Activated naive CD4-positive, alpha-beta T cell treated with anti-CD3 and anti-CD28 coated beads for 36 hours (primary cell): ENCODE measurements at regions not wholly inside any gene's neighbourhood (a gene's known extent, or its start where the extent isn't known, plus 50 kb on each side); places are given as distances from the start of the nearest gene placed in this dataset.

Experiments
- CTCF ChIA-PET: fragments of 350-600 bp; sonication (Branson Sonifier 250); formaldehyde crosslinking; loops from one replicate; lab custom pipeline; 2021; ENCODE audit warnings: antibody characterized with exemption; lab: Charles Lee
- DNase-seq: peaks from one replicate; pipeline ENCODE4 v3.0.0-alpha.2; 2020
- H3K27ac Mint-ChIP-seq: one replicate; pipeline ENCODE4 v1.8.0; 2021; ENCODE audit warnings: mild to moderate bottlenecking, mixed read lengths
- H3K27me3 Mint-ChIP-seq: one replicate; pipeline ENCODE4 v1.8.0; 2021; ENCODE audit warnings: low read depth, mixed read lengths
- H3K36me3 Mint-ChIP-seq: one replicate; pipeline ENCODE4 v1.8.0; 2021; ENCODE audit warnings: low read depth, mixed read lengths
- H3K4me1 Mint-ChIP-seq: one replicate; pipeline ENCODE4 v1.8.0; 2021; ENCODE audit warnings: low read depth, mixed read lengths
- H3K4me3 Mint-ChIP-seq: one replicate; pipeline ENCODE4 v1.8.0; 2021; ENCODE audit warnings: mild to moderate bottlenecking, moderate library complexity, mixed read lengths
- H3K9me3 Mint-ChIP-seq: one replicate; pipeline ENCODE4 v1.8.0; 2021; ENCODE audit warnings: mixed read lengths
- intact Hi-C: fragments of 100-400 bp; cut with micrococcal nuclease; formaldehyde crosslinking; loops from one replicate; pipeline ENCODE4 v1.15.1; 2023

- Mint-ChIP-seq H3K36me3 (no peaks in the 10 kb centered on the region), H3K27me3 (no peaks in the 10 kb centered on the region), H3K27ac (no peak overlapping the region), H3K4me1 (no peaks in the 10 kb centered on the region), H3K9me3 (no peaks in the 10 kb centered on the region), H3K4me3 (no peak overlapping the region)
- intact Hi-C loops = no loop called here
- CTCF ChIA-PET = no interaction called here
- DNase-seq = no peak
Observed at GRCh38 chr4:147365396-147365795, 115.5 kb upstream of the EDNRA start.

- H3K4me3 Mint-ChIP-seq = no peak overlapping the region
- DNase-seq = no peak
- intact Hi-C loops = no loop called here
- no peaks in the 10 kb centered on the region for H3K27me3 Mint-ChIP-seq
- H3K36me3 Mint-ChIP-seq = no peaks in the 10 kb centered on the region
- CTCF ChIA-PET = no interaction called here
- no peak overlapping the region for H3K27ac Mint-ChIP-seq
- no peaks in the 10 kb centered on the region for H3K9me3 Mint-ChIP-seq
- H3K4me1 Mint-ChIP-seq = no peaks in the 10 kb centered on the region
Observed at GRCh38 chr4:147366164-147366563, 114.7 kb upstream of the EDNRA start.

- intact Hi-C loops = no loop called here
- H3K27me3 Mint-ChIP-seq = no peaks in the 10 kb centered on the region
- H3K9me3 Mint-ChIP-seq = no peaks in the 10 kb centered on the region
- CTCF ChIA-PET = no interaction called here
- no peak overlapping the region for H3K4me3 Mint-ChIP-seq
- no peaks in the 10 kb centered on the region for H3K4me1 Mint-ChIP-seq
- no peak overlapping the region for H3K27ac Mint-ChIP-seq
- no peak for DNase-seq
- no peaks in the 10 kb centered on the region for H3K36me3 Mint-ChIP-seq
Observed at GRCh38 chr4:147367891-147368290, 113.0 kb upstream of the EDNRA start.

- CTCF ChIA-PET = no interaction called here
- no peaks in the 10 kb centered on the region for H3K4me1 Mint-ChIP-seq
- no peaks in the 10 kb centered on the region for H3K27me3 Mint-ChIP-seq
- DNase-seq = no peak
- H3K9me3 Mint-ChIP-seq = no peaks in the 10 kb centered on the region
- H3K4me3 Mint-ChIP-seq = no peak overlapping the region
- intact Hi-C loops = no loop called here
- H3K36me3 Mint-ChIP-seq = no peaks in the 10 kb centered on the region
- no peak overlapping the region for H3K27ac Mint-ChIP-seq
Observed at GRCh38 chr4:147368948-147369347, 111.9 kb upstream of the EDNRA start.

- Mint-ChIP-seq H3K9me3 (peaks cover 3% of the 10 kb centered on the region), H3K4me3 (no peak overlapping the region), H3K4me1 (no peaks in the 10 kb centered on the region), H3K27ac (no peak overlapping the region), H3K36me3 (no peaks in the 10 kb centered on the region), H3K27me3 (no peaks in the 10 kb centered on the region)
- no peak for DNase-seq
- intact Hi-C loops = no loop called here
- CTCF ChIA-PET = interaction anchor here (0.7 kb wide), 2 partner anchors 92 to 137 kb away, joined by 3 read pairs; no protein-coding TSS in a partner anchor
Observed at GRCh38 chr4:147370473-147370872, 110.4 kb upstream of the EDNRA start.

- peaks cover 3% of the 10 kb centered on the region for H3K9me3 Mint-ChIP-seq
- intact Hi-C loops = no loop called here
- no peaks in the 10 kb centered on the region for H3K4me1 Mint-ChIP-seq
- H3K4me3 Mint-ChIP-seq = no peak overlapping the region
- H3K27me3 Mint-ChIP-seq = no peaks in the 10 kb centered on the region
- no peak for DNase-seq
- H3K27ac Mint-ChIP-seq = no peak overlapping the region
- CTCF ChIA-PET = interaction anchor here (0.7 kb wide), 2 partner anchors 92 to 137 kb away, joined by 3 read pairs; no protein-coding TSS in a partner anchor
- no peaks in the 10 kb centered on the region for H3K36me3 Mint-ChIP-seq
Observed at GRCh38 chr4:147370881-147371280, 110.0 kb upstream of the EDNRA start.

- CTCF ChIA-PET = no interaction called here
- Mint-ChIP-seq H3K36me3 (no peaks in the 10 kb centered on the region), H3K9me3 (peaks cover 3% of the 10 kb centered on the region), H3K27me3 (no peaks in the 10 kb centered on the region), H3K4me1 (no peaks in the 10 kb centered on the region), H3K4me3 (no peak overlapping the region), H3K27ac (no peak overlapping the region)
- no peak for DNase-seq
- intact Hi-C loops = no loop called here
Observed at GRCh38 chr4:147371661-147372060, 109.2 kb upstream of the EDNRA start.

- Mint-ChIP-seq H3K27me3 (no peaks in the 10 kb centered on the region), H3K36me3 (no peaks in the 10 kb centered on the region), H3K9me3 (peaks cover 12% of the 10 kb centered on the region), H3K4me3 (no peak overlapping the region), H3K27ac (no peak overlapping the region), H3K4me1 (no peaks in the 10 kb centered on the region)
- intact Hi-C loops = no loop called here
- no peak for DNase-seq
- CTCF ChIA-PET = no interaction called here
Observed at GRCh38 chr4:147378780-147379179, 102.1 kb upstream of the EDNRA start.

GRCh38 chr4:147381749-147382148 lies 99.1 kb upstream of the EDNRA start:
- H3K36me3 Mint-ChIP-seq = no peaks in the 10 kb centered on the region

GRCh38 chr4:147388018-147388417 lies 92.9 kb upstream of the EDNRA start:
- Mint-ChIP-seq H3K27ac (no peak overlapping the region), H3K4me1 (no peaks in the 10 kb centered on the region), H3K27me3 (no peaks in the 10 kb centered on the region), H3K4me3 (no peak overlapping the region), H3K9me3 (peaks cover 2% of the 10 kb centered on the region), H3K36me3 (no peaks in the 10 kb centered on the region)
- CTCF ChIA-PET = no interaction called here
- intact Hi-C loops = no loop called here
- DNase-seq = no peak

More at GRCh38 chr4:147381749-147382148, 99.1 kb upstream of the EDNRA start:
- intact Hi-C loops = no loop called here
- DNase-seq = no peak
- no peaks in the 10 kb centered on the region for H3K27me3 Mint-ChIP-seq
- no peak overlapping the region for H3K27ac Mint-ChIP-seq
- CTCF ChIA-PET = no interaction called here
- no peaks in the 10 kb centered on the region for H3K4me1 Mint-ChIP-seq
- H3K4me3 Mint-ChIP-seq = no peak overlapping the region
- peaks cover 8% of the 10 kb centered on the region for H3K9me3 Mint-ChIP-seq

- CTCF ChIA-PET = no interaction called here
- no peak overlapping the region for H3K27ac Mint-ChIP-seq
- intact Hi-C loops = no loop called here
- no peaks in the 10 kb centered on the region for H3K4me1 Mint-ChIP-seq
- H3K9me3 Mint-ChIP-seq = no peaks in the 10 kb centered on the region
- no peaks in the 10 kb centered on the region for H3K36me3 Mint-ChIP-seq
- DNase-seq = no peak
- H3K27me3 Mint-ChIP-seq = no peaks in the 10 kb centered on the region
- H3K4me3 Mint-ChIP-seq = no peak overlapping the region
Observed at GRCh38 chr4:147396105-147396504, 84.8 kb upstream of the EDNRA start.

GRCh38 chr4:147398556-147398955 lies 82.3 kb upstream of the EDNRA start:
- intact Hi-C loops = no loop called here
- Mint-ChIP-seq H3K4me3 (no peak overlapping the region), H3K9me3 (no peaks in the 10 kb centered on the region), H3K4me1 (no peaks in the 10 kb centered on the region), H3K36me3 (no peaks in the 10 kb centered on the region), H3K27ac (no peak overlapping the region), H3K27me3 (no peaks in the 10 kb centered on the region)
- no peak for DNase-seq
- CTCF ChIA-PET = no interaction called here

- H3K27ac Mint-ChIP-seq = no peak overlapping the region
- no peak for DNase-seq
- no peak overlapping the region for H3K4me3 Mint-ChIP-seq
- no peaks in the 10 kb centered on the region for H3K27me3 Mint-ChIP-seq
- CTCF ChIA-PET = no interaction called here
- no peaks in the 10 kb centered on the region for H3K4me1 Mint-ChIP-seq
- peaks cover 2% of the 10 kb centered on the region for H3K9me3 Mint-ChIP-seq
- no peaks in the 10 kb centered on the region for H3K36me3 Mint-ChIP-seq
- intact Hi-C loops = no loop called here
Observed at GRCh38 chr4:147400721-147401120, 80.2 kb upstream of the EDNRA start.

- no peak overlapping the region for H3K4me3 Mint-ChIP-seq
- H3K36me3 Mint-ChIP-seq = no peaks in the 10 kb centered on the region
- H3K4me1 Mint-ChIP-seq = no peaks in the 10 kb centered on the region
- H3K9me3 Mint-ChIP-seq = peaks cover 2% of the 10 kb centered on the region
- no peak overlapping the region for H3K27ac Mint-ChIP-seq
- CTCF ChIA-PET = no interaction called here
- no peak for DNase-seq
- intact Hi-C loops = no loop called here
- no peaks in the 10 kb centered on the region for H3K27me3 Mint-ChIP-seq
Observed at GRCh38 chr4:147401221-147401620, 79.7 kb upstream of the EDNRA start.
